Endothelial cell of umbilical vein (primary cell): ENCODE measurements at regions not wholly inside any gene's neighbourhood (a gene's known extent, or its start where the extent isn't known, plus 50 kb on each side); places are given as distances from the start of the nearest gene placed in this dataset.

Source experiments
- BruUV-seq: library from RNA; stranded (reverse); fragments of 400-500 nt; replicated peaks from 2 replicates; lab custom pipeline; 2021; lab: Mats Ljungman, UMichigan
- CTCF ChIA-PET: fragments of 300-600, 350-600 bp; sonication (Branson Sonifier 250); formaldehyde crosslinking; loops from one replicate; lab custom pipeline; 2021; ENCODE audit warnings: antibody characterized with exemption, inconsistent platforms; lab: Charles Lee
- POLR2A ChIA-PET: fragments of 300-600, 350-600 bp; sonication (Branson Sonifier 250); formaldehyde crosslinking; loops from one replicate; lab custom pipeline; 2021; ENCODE audit warnings: antibody characterized with exemption, inconsistent platforms; lab: Charles Lee
- DNase-seq: peaks from one replicate; pipeline ENCODE4 v3.0.0-alpha.2; 2011; ENCODE audit warnings: low read depth, low spot score
- FAIRE-seq: peaks from 2 replicates; lab custom pipeline; 2011; peaks lifted over from hg19 to GRCh38; lab: Jason Lieb, UNC
- H2AFZ ChIP-seq: 2 replicates; pipeline ENCODE4 v1.6.0; 2012; ENCODE audit warnings: low read depth, low read length, control low read depth, inconsistent platforms
- H3K27ac ChIP-seq: 2 replicates; pipeline ENCODE4 v1.5.1; 2011; ENCODE audit warnings: low read depth, mild to moderate bottlenecking, control low read depth, low read length, moderate library complexity; ENCODE audit not compliant: insufficient read depth
- H3K27me3 ChIP-seq, 2 experiments: 2 replicates each; pipeline versions ENCODE4 v1.6.0 to v1.6.1; 2011; ENCODE audit warnings: low read length in 2 of 2, mixed read lengths in 1 of 2; ENCODE audit not compliant: control insufficient read depth in 2 of 2, insufficient read depth in 2 of 2
- H3K36me3 ChIP-seq, 2 experiments: 2 replicates in 1 of 2; 3 replicates in 1 of 2; pipeline ENCODE4 v1.5.1; 2011; ENCODE audit warnings: low read length in 2 of 2, mild to moderate bottlenecking in 1 of 2, moderate library complexity in 1 of 2; ENCODE audit not compliant: control insufficient read depth in 2 of 2, insufficient read depth in 2 of 2; ENCODE audit errors: extremely low read depth in 1 of 2
- H3K4me1 ChIP-seq: 3 replicates; pipeline ENCODE4 v1.5.1; 2011; ENCODE audit warnings: mild to moderate bottlenecking, low read length; ENCODE audit not compliant: control insufficient read depth, insufficient read depth; ENCODE audit errors: extremely low read depth
- H3K4me2 ChIP-seq: 2 replicates; pipeline ENCODE4 v1.6.1; 2011; ENCODE audit warnings: low read length, control low read depth, mixed read lengths; ENCODE audit not compliant: insufficient read depth
- H3K4me3 ChIP-seq, 3 experiments: fragments of 200-600 bp in 1 of 3; sonication (generic), shearing (Covaris generic) in 1 of 3; replicated peaks in 1 of 3; 2 replicates each; pipeline ENCODE4 v1.5.1; 2011 to 2016; ENCODE audit warnings: control low read depth in 3 of 3, low read length in 3 of 3, mild to moderate bottlenecking in 2 of 3, inconsistent platforms in 1 of 3, low read depth in 1 of 3, moderate library complexity in 1 of 3; ENCODE audit not compliant: insufficient read depth in 1 of 3
- H3K79me2 ChIP-seq: 2 replicates; pipeline ENCODE4 v1.6.0; 2012; ENCODE audit warnings: low read length, inconsistent platforms; ENCODE audit not compliant: control insufficient read depth, insufficient read depth
- H3K9ac ChIP-seq: replicated peaks from 2 replicates; pipeline ENCODE3; 2011; ENCODE audit warnings: low read length, control low read depth; ENCODE audit not compliant: insufficient read depth; ENCODE audit errors: extremely low read depth
- H3K9me1 ChIP-seq: replicated peaks from 3 replicates; pipeline ENCODE4 v1.6.0; 2011; ENCODE audit warnings: mild to moderate bottlenecking, low read length; ENCODE audit not compliant: control insufficient read depth, insufficient read depth; ENCODE audit errors: extremely low read depth
- H3K9me3 ChIP-seq: replicated peaks from 2 replicates; pipeline ENCODE4 v1.5.1; 2012; ENCODE audit warnings: low read length, inconsistent platforms; ENCODE audit not compliant: control insufficient read depth, insufficient read depth
- H4K20me1 ChIP-seq: replicated peaks from 2 replicates; pipeline ENCODE3; 2011; ENCODE audit warnings: mild to moderate bottlenecking, low read length; ENCODE audit not compliant: control insufficient read depth, insufficient read depth; ENCODE audit errors: extremely low read depth
- EZH2 ChIP-seq: IDR thresholded peaks from 2 replicates; pipeline ENCODE4 v1.6.1; 2012; ENCODE audit warnings: borderline replicate concordance, low read depth, mild to moderate bottlenecking, moderate library complexity, low read length, inconsistent platforms; ENCODE audit not compliant: severe bottlenecking
- FOS ChIP-seq: IDR thresholded peaks from 2 replicates; pipeline ENCODE4 v1.6.1; 2011; ENCODE audit warnings: mild to moderate bottlenecking, low read length, moderate library complexity, borderline replicate concordance; ENCODE audit not compliant: insufficient read depth
- GATA2 ChIP-seq: IDR thresholded peaks from 2 replicates; pipeline ENCODE4 v1.7.0; 2011; ENCODE audit warnings: low read depth, mild to moderate bottlenecking, moderate library complexity, mixed read lengths, low read length; ENCODE audit not compliant: insufficient read length, insufficient read depth
- JUN ChIP-seq: IDR thresholded peaks from 2 replicates; pipeline ENCODE4 v1.6.1; 2011; ENCODE audit warnings: borderline replicate concordance, low read depth; ENCODE audit not compliant: insufficient read length, insufficient read depth
- MAX ChIP-seq: IDR thresholded peaks from 2 replicates; pipeline ENCODE4 v1.6.1; 2011; ENCODE audit not compliant: insufficient read depth, insufficient read length
- MYC ChIP-seq: IDR thresholded peaks from one replicate; pipeline ENCODE4 v1.6.1; 2011; ENCODE audit warnings: mild to moderate bottlenecking, low read depth, low read length
- POLR2A ChIP-seq: IDR thresholded peaks from 2 replicates; pipeline ENCODE4 v1.6.1; 2012; ENCODE audit warnings: low read depth, mild to moderate bottlenecking, control low read depth, low read length
- POLR2AphosphoS5 ChIP-seq: IDR thresholded peaks from 2 replicates; pipeline ENCODE4 v1.6.1; 2012; ENCODE audit warnings: low read depth, mild to moderate bottlenecking, control low read depth, low read length, moderate library complexity; ENCODE audit not compliant: insufficient read depth
- dilution Hi-C: fragments of 300-500 bp; cut with MboI; formaldehyde crosslinking; loops from one replicate; pipeline ENCODE4 v1.15.0; 2019; ENCODE audit warnings: low sequenced_read_pairs; ENCODE audit not compliant: extremely low pct_ligation_motif_present
- intact Hi-C: fragments of 100-400 bp; cut with micrococcal nuclease; formaldehyde crosslinking; loops from one replicate; pipeline ENCODE4 v1.10.0; 2022
- TF ChIP-seq, protein P1 (sequence below), 2 donors: IDR thresholded peaks; 1 replicate in 1 of 2; 2 replicates in 1 of 2; pipeline ENCODE4 v1.5.1; 2011; ENCODE audit warnings: low read length in 2 of 2, mild to moderate bottlenecking in 2 of 2, moderate library complexity in 2 of 2, control low read depth in 1 of 2, inconsistent platforms in 1 of 2, low read depth in 1 of 2; ENCODE audit not compliant: insufficient read depth in 1 of 2; ENCODE audit errors: extremely low read depth in 1 of 2

- H3K27me3 ChIP-seq, result no peaks in the 10 kb centered on the region
- H3K9ac ChIP-seq, result no peak overlapping the region
- no peak overlapping the region for H3K4me3 ChIP-seq
- no peak for DNase-seq
- no peaks in the 10 kb centered on the region for H3K9me3 ChIP-seq
- H4K20me1 ChIP-seq, result no peaks in the 10 kb centered on the region
- dilution Hi-C loops (no loop called here), intact Hi-C loops (no loop called here)
- FAIRE-seq, result no peak
- POLR2A ChIA-PET, result no interaction called here
- H3K9me1 ChIP-seq, result no peaks in the 10 kb centered on the region
- H2AFZ ChIP-seq, result no peak overlapping the region
- TF ChIP-seq EZH2, result no peak
- no peak for TF ChIP-seq MAX
- no peak for TF ChIP-seq GATA2
- TF ChIP-seq MYC, result no peak
- TF ChIP-seq FOS, result no peak
- TF ChIP-seq, protein P1, sequence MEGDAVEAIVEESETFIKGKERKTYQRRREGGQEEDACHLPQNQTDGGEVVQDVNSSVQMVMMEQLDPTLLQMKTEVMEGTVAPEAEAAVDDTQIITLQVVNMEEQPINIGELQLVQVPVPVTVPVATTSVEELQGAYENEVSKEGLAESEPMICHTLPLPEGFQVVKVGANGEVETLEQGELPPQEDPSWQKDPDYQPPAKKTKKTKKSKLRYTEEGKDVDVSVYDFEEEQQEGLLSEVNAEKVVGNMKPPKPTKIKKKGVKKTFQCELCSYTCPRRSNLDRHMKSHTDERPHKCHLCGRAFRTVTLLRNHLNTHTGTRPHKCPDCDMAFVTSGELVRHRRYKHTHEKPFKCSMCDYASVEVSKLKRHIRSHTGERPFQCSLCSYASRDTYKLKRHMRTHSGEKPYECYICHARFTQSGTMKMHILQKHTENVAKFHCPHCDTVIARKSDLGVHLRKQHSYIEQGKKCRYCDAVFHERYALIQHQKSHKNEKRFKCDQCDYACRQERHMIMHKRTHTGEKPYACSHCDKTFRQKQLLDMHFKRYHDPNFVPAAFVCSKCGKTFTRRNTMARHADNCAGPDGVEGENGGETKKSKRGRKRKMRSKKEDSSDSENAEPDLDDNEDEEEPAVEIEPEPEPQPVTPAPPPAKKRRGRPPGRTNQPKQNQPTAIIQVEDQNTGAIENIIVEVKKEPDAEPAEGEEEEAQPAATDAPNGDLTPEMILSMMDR (IDR thresholded peaks at IDR 0.05; ENCODE audit: extremely low read depth in 1 of 2, insufficient read depth in 1 of 2, low read depth in 1 of 2, low read length in 2 of 2), result no peak
- TF ChIP-seq POLR2AphosphoS5, result no peak
- no peak for TF ChIP-seq POLR2A
- TF ChIP-seq JUN, result no peak
- peaks cover 2% of the 10 kb centered on the region for H3K79me2 ChIP-seq
- no peak overlapping the region for H3K4me2 ChIP-seq
- BruUV-seq, result no TSS peak
- no peaks in the 10 kb centered on the region for H3K36me3 ChIP-seq
- CTCF ChIA-PET, result no interaction called here
- no peak overlapping the region for H3K27ac ChIP-seq
- H3K4me1 ChIP-seq, result no peaks in the 10 kb centered on the region
Observed at GRCh38 chr19:7419153-7419552, 69.7 kb downstream of the PEX11G start.
